ENCODE measurements at regions not wholly inside any gene's neighbourhood (a gene's known extent, or its start where the extent isn't known, plus 50 kb on each side); places are given as distances from the start of the nearest gene placed in this dataset.

- TF ChIP-seq CTCF (optimal IDR thresholded peaks at IDR 0.05 in 1 of 3, IDR thresholded peaks at IDR 0.05 in 1 of 3, conservative IDR thresholded peaks at IDR 0.05 in 1 of 3; ENCODE audit: extremely low read depth in 1 of 3, insufficient read depth in 2 of 3, low read length in 3 of 3) (no peak), EZH2 (IDR thresholded peaks at IDR 0.05; ENCODE audit: low read length) (no peak)
These were observed 243.1 kb downstream of the FOXD2 start for GRCh38 chr1:47680815-47681475.
